Hepatocyte (in vitro differentiated cells): ENCODE measurements at regions not wholly inside any gene's neighbourhood (a gene's known extent, or its start where the extent isn't known, plus 50 kb on each side); places are given as distances from the start of the nearest gene placed in this dataset.

ENCODE experiments used
- EZH2 ChIP-seq: fragments of 200-600 bp; sonication (generic); IDR thresholded peaks from 2 replicates; pipeline ENCODE4 v1.6.1; 2016; ENCODE audit warnings: antibody characterized with exemption, mild to moderate bottlenecking, borderline replicate concordance
- TF ChIP-seq, protein P1 (sequence below): fragments of 200-600 bp; sonication (generic); IDR thresholded peaks from 2 replicates; pipeline ENCODE4 v1.5.1; 2016; ENCODE audit warnings: antibody characterized with exemption, mild to moderate bottlenecking; ENCODE audit not compliant: poor library complexity

DNA sequence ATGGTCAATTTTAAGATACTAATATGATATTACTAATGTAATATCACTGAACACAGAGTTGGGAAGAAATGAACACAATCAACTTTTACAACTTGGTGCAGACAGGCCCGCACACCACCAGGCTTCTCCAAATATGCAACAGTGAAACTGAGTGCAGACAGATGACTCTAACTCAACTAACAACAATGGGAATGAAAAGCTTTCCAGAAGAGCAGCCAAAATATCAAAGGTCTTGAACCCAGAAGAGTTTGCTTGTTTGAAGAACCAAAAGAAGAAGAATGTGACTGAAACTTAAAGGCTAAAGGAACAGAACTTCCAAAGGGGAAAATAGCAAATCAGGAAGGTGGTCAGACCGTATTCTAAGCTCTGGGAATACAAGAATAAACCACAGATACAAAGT lies 89.8 kb upstream of the COL11A1 start:
- TF ChIP-seq, protein P1, sequence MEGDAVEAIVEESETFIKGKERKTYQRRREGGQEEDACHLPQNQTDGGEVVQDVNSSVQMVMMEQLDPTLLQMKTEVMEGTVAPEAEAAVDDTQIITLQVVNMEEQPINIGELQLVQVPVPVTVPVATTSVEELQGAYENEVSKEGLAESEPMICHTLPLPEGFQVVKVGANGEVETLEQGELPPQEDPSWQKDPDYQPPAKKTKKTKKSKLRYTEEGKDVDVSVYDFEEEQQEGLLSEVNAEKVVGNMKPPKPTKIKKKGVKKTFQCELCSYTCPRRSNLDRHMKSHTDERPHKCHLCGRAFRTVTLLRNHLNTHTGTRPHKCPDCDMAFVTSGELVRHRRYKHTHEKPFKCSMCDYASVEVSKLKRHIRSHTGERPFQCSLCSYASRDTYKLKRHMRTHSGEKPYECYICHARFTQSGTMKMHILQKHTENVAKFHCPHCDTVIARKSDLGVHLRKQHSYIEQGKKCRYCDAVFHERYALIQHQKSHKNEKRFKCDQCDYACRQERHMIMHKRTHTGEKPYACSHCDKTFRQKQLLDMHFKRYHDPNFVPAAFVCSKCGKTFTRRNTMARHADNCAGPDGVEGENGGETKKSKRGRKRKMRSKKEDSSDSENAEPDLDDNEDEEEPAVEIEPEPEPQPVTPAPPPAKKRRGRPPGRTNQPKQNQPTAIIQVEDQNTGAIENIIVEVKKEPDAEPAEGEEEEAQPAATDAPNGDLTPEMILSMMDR: no peak
- no peak for TF ChIP-seq EZH2
